WTC11 (cell line): ENCODE measurements at regions not wholly inside any gene's neighbourhood (a gene's known extent, or its start where the extent isn't known, plus 50 kb on each side); places are given as distances from the start of the nearest gene placed in this dataset.

Source experiments
- ATAC-seq: fragments of 200-7000 bp; cut with Tn5 transposase; 2 replicates; pipeline ENCODE4 v1.10.0; 2021; ENCODE audit warnings: mild to moderate bottlenecking, moderate library complexity
- CTCF ChIA-PET: fragments of 300-600 bp; sonication (Branson Sonifier 250); formaldehyde crosslinking; loops from one replicate; lab custom pipeline; 2021; ENCODE audit warnings: antibody characterized with exemption; lab: Charles Lee
- POLR2A ChIA-PET: fragments of 350-600 bp; sonication (Branson Sonifier 250); formaldehyde crosslinking; loops from one replicate; lab custom pipeline; 2021; ENCODE audit warnings: antibody characterized with exemption; lab: Charles Lee
- DNase-seq: peaks from one replicate; pipeline ENCODE4 v3.0.0; 2021; ENCODE audit warnings: low spot score
- H3K27ac Mint-ChIP-seq: 2 replicates; pipeline ENCODE4 v1.8.0; 2021; ENCODE audit warnings: mixed read lengths
- H3K27me3 Mint-ChIP-seq: 2 replicates; pipeline ENCODE4 v1.8.0; 2021; ENCODE audit warnings: low read depth, mild to moderate bottlenecking, moderate library complexity, mixed read lengths
- H3K36me3 Mint-ChIP-seq: 2 replicates; pipeline ENCODE4 v1.8.0; 2021; ENCODE audit warnings: mixed read lengths
- H3K4me1 Mint-ChIP-seq: 2 replicates; pipeline ENCODE4 v1.8.0; 2022; ENCODE audit warnings: mixed read lengths
- H3K4me3 Mint-ChIP-seq: 2 replicates; pipeline ENCODE4 v1.8.0; 2021; ENCODE audit warnings: mild to moderate bottlenecking, moderate library complexity, mixed read lengths
- H3K9me3 Mint-ChIP-seq: 2 replicates; pipeline ENCODE4 v1.8.0; 2021; ENCODE audit warnings: mixed read lengths
- AFF4 ChIP-seq: sonication (generic); formaldehyde crosslinking; IDR thresholded peaks from 2 replicates; pipeline ENCODE4 v1.8.1; 2023; ENCODE audit warnings: mild to moderate bottlenecking, missing genetic modification reagents, borderline replicate concordance
- CREB1 ChIP-seq: sonication (generic); formaldehyde crosslinking; IDR thresholded peaks from 2 replicates; pipeline ENCODE4 v1.8.0; 2023; ENCODE audit warnings: mild to moderate bottlenecking, missing genetic modification reagents
- ERG ChIP-seq: fragments of 250-450 bp; sonication (Bioruptor Pico); IDR thresholded peaks from 2 replicates; pipeline ENCODE4 v1.8.0; 2021; ENCODE audit warnings: mild to moderate bottlenecking
- FOXK1 ChIP-seq: sonication (generic); formaldehyde crosslinking; IDR thresholded peaks from 2 replicates; pipeline ENCODE4 v1.8.0; 2022; ENCODE audit warnings: mild to moderate bottlenecking, moderate library complexity, missing genetic modification reagents
- IRF2 ChIP-seq: sonication (generic); formaldehyde crosslinking; IDR thresholded peaks from 2 replicates; pipeline ENCODE4 v1.8.0; 2022; ENCODE audit warnings: low read depth, missing genetic modification reagents, borderline replicate concordance
- KAT7 ChIP-seq: sonication (generic); formaldehyde crosslinking; IDR thresholded peaks from 2 replicates; pipeline ENCODE4 v1.8.1; 2023; ENCODE audit warnings: missing genetic modification reagents, mild to moderate bottlenecking, borderline replicate concordance
- PREB ChIP-seq: sonication (generic); formaldehyde crosslinking; IDR thresholded peaks from 2 replicates; pipeline ENCODE4 v1.8.1; 2022; ENCODE audit warnings: mild to moderate bottlenecking, missing genetic modification reagents, moderate library complexity, borderline replicate concordance
- SMAD3 ChIP-seq: sonication (generic); formaldehyde crosslinking; IDR thresholded peaks from 2 replicates; pipeline ENCODE4 v1.8.0; 2022; ENCODE audit warnings: missing genetic modification reagents, mild to moderate bottlenecking, borderline replicate concordance
- TP53 ChIP-seq: sonication (generic); formaldehyde crosslinking; IDR thresholded peaks from 2 replicates; pipeline ENCODE4 v1.8.1; 2023; ENCODE audit warnings: mild to moderate bottlenecking, missing genetic modification reagents
- ZNF121 ChIP-seq: sonication (generic); formaldehyde crosslinking; IDR thresholded peaks from 2 replicates; pipeline ENCODE4 v1.8.0; 2023; ENCODE audit warnings: missing genetic modification reagents
- ZNF512 ChIP-seq: sonication (generic); formaldehyde crosslinking; IDR thresholded peaks from 2 replicates; pipeline ENCODE4 v1.8.1; 2022; ENCODE audit warnings: missing genetic modification reagents, borderline replicate concordance
- ZNF532 ChIP-seq: fragments of 250-450 bp; sonication (Bioruptor Pico); IDR thresholded peaks from 2 replicates; pipeline ENCODE4 v1.9.0; 2021; ENCODE audit warnings: mild to moderate bottlenecking, borderline replicate concordance
- ZSCAN18 ChIP-seq: fragments of 250-450 bp; sonication (Bioruptor Pico); IDR thresholded peaks from 2 replicates; pipeline ENCODE4 v2.1.2; 2022; ENCODE audit warnings: mild to moderate bottlenecking, moderate library complexity

- TF ChIP-seq ZNF512 (CRISPR knock-in tag) (no peak), ZNF121 (CRISPR knock-in tag) (no peak), ZNF532 (no peak), TP53 (CRISPR knock-in tag) (no peak)
- TF ChIP-seq, all 79 proteins: peak for 0
These were observed 312.6 kb upstream of the VRK2 start (continued) for GRCh38 chr2:57733956-57734355.

- DNase-seq (no peak), ATAC-seq (no peak)
- Mint-ChIP-seq H3K36me3 (no peaks in the 10 kb centered on the region), H3K4me1 (no peaks in the 10 kb centered on the region), H3K4me3 (no peak overlapping the region), H3K9me3 (no peaks in the 10 kb centered on the region), H3K27ac (no peak overlapping the region), H3K27me3 (no peaks in the 10 kb centered on the region)
- POLR2A ChIA-PET = no interaction called here
- CTCF ChIA-PET = interaction anchor here (2.7 kb wide), 1 partner anchor 20 kb away, joined by 7 read pairs; no protein-coding TSS in a partner anchor
- TF ChIP-seq ZSCAN18 (CRISPR knock-in tag) (no peak), AFF4 (CRISPR knock-in tag) (no peak), PREB (no peak), IRF2 (CRISPR knock-in tag) (no peak), KAT7 (CRISPR knock-in tag) (no peak), FOXK1 (CRISPR knock-in tag) (no peak), CREB1 (CRISPR knock-in tag) (no peak), SMAD3 (no peak), ERG (CRISPR knock-in tag) (no peak)
These were observed 305.7 kb upstream of the VRK2 start for GRCh38 chr2:57740891-57741290.
